ENCODE measurements at regions not wholly inside any gene's neighbourhood (a gene's known extent, or its start where the extent isn't known, plus 50 kb on each side); places are given as distances from the start of the nearest gene placed in this dataset.

GRCh38 chr20:43365691-43366090, 92.0 kb upstream of the SRSF6 start:
- no peak for TF ChIP-seq POLR2A (IDR thresholded peaks at IDR 0.05)
- TF ChIP-seq, protein P1, sequence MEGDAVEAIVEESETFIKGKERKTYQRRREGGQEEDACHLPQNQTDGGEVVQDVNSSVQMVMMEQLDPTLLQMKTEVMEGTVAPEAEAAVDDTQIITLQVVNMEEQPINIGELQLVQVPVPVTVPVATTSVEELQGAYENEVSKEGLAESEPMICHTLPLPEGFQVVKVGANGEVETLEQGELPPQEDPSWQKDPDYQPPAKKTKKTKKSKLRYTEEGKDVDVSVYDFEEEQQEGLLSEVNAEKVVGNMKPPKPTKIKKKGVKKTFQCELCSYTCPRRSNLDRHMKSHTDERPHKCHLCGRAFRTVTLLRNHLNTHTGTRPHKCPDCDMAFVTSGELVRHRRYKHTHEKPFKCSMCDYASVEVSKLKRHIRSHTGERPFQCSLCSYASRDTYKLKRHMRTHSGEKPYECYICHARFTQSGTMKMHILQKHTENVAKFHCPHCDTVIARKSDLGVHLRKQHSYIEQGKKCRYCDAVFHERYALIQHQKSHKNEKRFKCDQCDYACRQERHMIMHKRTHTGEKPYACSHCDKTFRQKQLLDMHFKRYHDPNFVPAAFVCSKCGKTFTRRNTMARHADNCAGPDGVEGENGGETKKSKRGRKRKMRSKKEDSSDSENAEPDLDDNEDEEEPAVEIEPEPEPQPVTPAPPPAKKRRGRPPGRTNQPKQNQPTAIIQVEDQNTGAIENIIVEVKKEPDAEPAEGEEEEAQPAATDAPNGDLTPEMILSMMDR (IDR thresholded peaks at IDR 0.05), result no peak

Data from adrenal gland (tissue), 5 donors.